GM21423 (cell line): ENCODE measurements at regions not wholly inside any gene's neighbourhood (a gene's known extent, or its start where the extent isn't known, plus 50 kb on each side); places are given as distances from the start of the nearest gene placed in this dataset.
"Not testable (repeated sequence)": the region's sequence is repeated elsewhere in the genome, so short reads cannot be mapped to it uniquely, and the experiment has no call there.

Experiments
- ATAC-seq: cut with Tn5 transposase; IDR thresholded peaks from one replicate; pipeline ENCODE4 v1.9.1; 2021; ENCODE audit warnings: mild to moderate bottlenecking, moderate library complexity; ENCODE audit not compliant: unreplicated experiment

GRCh38 chr10:109732254-109732965 is 190.9 kb downstream of the XPNPEP1 start:
- ATAC-seq = no peak

DNA sequence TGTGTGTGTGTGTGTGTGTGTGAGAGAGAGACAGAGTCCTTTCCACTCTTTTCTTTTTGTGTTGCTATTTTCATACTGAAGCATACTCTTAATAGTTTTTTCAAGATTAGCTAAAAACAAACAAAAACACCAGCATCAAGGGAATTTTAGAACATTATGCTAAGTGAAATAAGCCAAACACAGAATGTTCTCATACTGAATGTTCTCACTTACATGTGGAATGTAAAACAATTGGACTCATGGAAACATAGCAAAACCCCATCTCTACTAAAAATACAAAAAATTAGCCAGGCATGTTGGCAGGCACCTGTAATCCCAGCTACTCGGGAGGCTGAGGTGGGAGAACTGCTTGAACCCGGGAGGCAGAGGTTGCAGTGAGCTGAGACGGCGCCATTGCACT is 193.4 kb downstream of the XPNPEP1 start:
- ATAC-seq = not testable (repeated sequence)

DNA sequence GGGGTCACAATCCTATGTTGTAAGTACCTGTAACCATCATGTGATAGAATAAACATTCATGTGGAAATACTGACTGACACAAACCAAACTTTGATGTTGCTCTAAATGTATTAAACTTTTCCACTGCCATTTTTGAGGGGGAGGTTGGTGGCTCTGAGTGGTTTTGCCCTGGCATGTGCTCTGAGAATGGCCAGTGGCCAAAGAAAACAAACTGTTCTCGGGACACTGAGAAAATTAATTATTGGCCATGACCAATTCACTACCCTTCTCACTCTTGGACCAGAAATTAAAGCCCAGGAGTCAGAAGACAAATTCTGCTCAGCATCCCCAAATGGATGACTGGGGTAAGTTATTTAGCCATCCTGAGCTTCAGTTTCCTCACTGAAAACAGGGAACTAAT is 195.9 kb downstream of the XPNPEP1 start:
- no peak for ATAC-seq

DNA sequence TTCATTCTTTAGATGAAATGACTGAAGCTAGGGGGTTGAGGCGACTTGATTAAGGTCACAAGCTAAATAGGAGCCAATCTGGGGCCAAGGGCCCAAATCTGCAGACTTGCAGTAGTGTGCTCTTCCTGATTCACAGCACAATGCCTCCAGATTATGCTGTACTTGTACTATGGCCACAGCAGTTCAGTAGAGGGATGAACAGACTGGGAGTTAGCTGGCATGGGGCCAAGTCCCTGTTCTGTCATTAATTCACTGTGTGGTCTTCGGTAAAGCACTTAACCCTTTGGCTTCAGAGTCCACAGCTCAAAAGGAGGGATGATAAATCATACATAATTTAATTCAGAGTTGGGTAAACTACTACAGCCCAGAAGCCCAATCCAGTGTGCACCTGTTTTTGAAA is 196.8 kb downstream of the XPNPEP1 start:
- no peak for ATAC-seq

DNA sequence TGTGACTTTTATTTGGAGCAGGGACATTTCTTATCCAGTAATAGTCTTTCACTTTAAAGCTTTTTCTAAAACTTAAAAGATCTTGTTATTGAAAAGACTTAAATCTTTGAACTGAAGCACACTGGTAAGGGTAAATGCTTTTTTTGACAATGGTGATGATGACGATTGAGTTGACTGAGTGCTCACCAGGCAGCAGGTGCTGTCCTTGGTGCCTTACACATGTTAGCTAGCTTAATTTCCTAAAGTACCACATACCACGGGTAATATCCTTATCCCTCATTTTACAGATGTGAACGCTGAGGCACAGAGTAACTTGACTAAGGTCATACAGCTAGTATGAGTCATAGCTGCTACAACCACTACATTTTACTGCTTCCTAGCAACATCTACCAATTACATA is 200.0 kb downstream of the XPNPEP1 start:
- ATAC-seq = no peak

GRCh38 chr10:109721453-109722064 is 201.8 kb downstream of the XPNPEP1 start:
- no peak for ATAC-seq

GRCh38 chr10:109706026-109706560 is 217.2 kb downstream of the XPNPEP1 start:
- no peak for ATAC-seq

- ATAC-seq = no peak
These were observed 221.6 kb downstream of the XPNPEP1 start for GRCh38 chr10:109701633-109702215.

DNA sequence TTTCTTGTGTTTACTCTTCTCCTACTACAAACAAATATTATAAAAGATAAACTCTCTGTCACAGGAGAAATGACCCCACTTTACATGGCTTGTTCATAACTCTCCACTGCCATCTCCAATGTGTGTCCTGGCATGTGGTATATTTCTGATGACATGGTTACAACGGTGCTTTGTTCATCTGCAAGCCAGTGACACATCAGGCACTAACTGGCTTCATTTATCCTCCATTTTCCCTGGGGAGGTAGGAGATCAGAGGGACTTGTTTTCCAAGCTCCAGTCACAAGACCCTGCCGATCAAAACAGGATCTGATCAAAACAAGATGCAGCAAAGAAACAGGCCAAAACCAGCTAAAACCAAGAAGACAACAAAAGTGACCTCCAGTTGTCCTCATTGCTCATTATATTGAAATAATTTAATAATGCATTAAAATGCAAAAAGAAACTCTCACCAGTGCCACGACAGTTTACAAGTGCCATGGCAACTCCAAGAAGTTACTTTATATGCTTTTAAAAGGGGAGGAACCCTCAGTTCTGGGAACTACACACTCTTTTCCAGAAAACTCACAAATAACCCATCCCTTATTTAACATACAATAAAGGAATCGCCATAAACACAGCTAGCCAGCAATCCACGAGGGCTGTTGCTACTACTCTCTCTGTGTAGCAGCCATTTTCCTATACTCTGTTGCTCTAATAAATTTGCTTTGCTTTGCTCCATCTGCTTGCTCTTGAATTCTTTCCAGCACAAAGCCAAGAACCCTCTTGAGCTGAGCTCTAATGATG is 224.2 kb downstream of the XPNPEP1 start:
- no peak for ATAC-seq

GRCh38 chr10:109698086-109698485 is 225.2 kb downstream of the XPNPEP1 start:
- no peak for ATAC-seq

DNA sequence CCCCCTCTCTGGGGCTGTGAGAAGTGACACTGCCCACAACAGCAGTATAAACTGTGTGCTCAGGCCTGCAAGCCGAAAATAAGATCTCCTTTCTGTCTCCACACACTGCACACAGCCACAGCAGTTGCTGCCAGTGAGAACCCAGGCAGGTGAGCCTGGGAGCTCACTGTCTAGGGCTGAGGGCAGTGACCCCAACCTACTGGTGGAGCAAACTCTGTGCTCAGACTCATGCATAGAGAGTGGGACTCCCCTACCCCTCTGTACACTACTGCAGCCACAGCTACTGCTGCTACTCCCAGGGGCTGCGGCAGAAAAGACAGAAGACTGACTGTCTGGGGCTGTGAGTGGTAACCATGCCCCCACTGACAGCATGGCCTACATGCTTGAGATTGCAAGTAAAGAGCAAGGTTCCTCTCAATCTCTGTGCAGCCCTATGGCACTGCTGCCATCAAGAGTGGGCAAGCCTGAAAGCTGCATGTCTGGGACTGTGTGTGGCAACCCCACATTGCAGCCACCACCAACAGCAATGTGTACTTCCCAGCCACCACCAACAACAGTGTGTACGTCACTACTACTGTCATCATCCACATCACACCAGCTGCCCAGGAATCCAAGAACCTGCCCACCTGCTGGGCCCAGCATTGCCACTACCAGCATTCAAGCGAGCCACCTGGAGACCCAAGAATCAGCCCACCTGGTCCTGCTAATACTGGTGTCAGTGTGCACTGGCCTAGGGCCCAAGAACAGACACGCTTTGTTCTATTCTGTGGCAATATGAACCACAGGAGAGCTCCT is 226.1 kb downstream of the XPNPEP1 start:
- no peak for ATAC-seq

DNA sequence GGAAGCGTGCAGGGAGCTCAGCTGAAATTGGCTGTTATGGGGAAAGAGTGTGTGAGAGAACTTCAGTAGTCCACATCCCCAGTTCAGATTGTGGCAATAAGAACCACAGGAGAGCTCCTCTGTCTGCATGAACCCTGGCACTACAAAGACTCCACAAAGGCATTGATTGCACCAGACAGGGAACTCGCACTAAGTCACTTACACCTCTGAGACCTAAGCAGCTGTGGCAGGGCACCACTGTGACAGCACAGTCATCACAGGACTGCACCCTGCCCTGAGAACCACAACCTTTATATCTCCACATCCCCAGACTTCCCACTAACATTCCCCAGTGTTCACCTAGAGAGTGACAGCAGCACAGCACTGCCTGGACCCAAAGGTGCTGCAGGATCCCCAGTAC is 226.8 kb downstream of the XPNPEP1 start:
- ATAC-seq = no peak

- ATAC-seq = no peak
These were observed 227.3 kb downstream of the XPNPEP1 start for GRCh38 chr10:109695988-109696387.

DNA sequence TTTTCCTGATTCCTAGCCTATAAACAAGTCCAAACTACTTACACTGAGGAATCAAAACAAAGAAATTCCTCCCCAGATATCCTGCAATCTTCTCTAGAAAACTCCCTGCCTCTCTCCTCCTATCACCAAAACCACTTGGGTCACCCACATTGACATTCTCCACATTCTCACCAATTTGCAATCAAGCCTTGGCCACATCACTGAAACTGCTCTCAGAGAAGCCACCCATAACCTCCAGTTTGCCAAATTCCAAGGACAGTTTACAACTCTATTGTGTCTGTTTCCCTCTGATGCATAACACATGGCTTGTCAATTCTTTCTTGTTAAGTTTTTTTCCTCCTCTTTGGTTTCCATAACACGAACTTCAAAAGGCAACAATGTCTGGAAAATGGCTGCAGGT is 233.5 kb downstream of the XPNPEP1 start:
- no peak for ATAC-seq

DNA sequence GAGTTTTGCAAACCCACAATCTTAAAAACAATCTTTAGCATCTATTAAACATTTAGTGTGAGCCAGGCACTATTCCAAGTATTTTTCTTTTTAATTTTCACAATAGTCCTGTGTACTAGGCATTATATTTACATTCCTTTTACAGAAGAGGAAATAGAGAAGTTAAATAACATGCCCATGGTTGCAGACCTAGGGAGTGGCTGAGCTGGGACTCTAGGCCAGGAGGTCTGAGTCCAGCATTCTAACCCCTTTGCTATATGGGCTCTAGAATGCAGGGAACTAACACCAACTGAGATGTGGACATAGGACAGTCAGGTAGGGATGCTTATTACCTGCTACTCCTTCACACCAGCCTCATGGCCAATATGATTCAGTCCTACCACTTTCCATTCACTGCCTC is 243.8 kb downstream of the XPNPEP1 start:
- ATAC-seq = no peak

DNA sequence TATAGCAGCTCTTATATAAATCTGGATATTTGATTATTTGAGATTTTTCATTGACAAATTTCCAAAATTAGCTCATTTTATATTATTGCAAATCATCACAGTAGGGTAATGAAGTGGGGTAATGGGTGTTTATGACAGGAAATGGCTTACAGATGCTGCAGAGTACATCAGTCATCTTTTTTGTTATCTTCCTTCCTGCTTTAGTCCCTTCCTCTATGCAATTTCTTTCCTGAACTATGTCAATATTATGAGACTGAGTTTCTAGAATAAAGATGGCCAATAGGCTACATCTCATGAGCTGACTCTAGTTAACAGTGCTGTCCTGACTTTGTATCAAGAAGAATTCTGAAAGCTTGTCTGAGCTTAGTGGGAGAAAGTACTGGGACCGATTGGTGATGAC is 244.5 kb downstream of the XPNPEP1 start:
- no peak for ATAC-seq

- ATAC-seq = no peak
These were observed 246.6 kb downstream of the XPNPEP1 start for GRCh38 chr10:109676703-109677102.

GRCh38 chr10:109668703-109669102 is 254.6 kb downstream of the XPNPEP1 start:
- no peak for ATAC-seq

- no peak for ATAC-seq
These were observed 255.1 kb downstream of the XPNPEP1 start for GRCh38 chr10:109668154-109668665.

GRCh38 chr10:109665321-109665720 is 258.0 kb downstream of the XPNPEP1 start:
- ATAC-seq = no peak
